Breast epithelium (tissue), 3 donors: ENCODE measurements at regions not wholly inside any gene's neighbourhood (a gene's known extent, or its start where the extent isn't known, plus 50 kb on each side); places are given as distances from the start of the nearest gene placed in this dataset.

ENCODE experiments used
- CTCF ChIP-seq, 3 donors: fragments of 450-650 bp; IDR thresholded peaks; one replicate each; pipeline ENCODE4 v1.5.1; 2016 to 2017; ENCODE audit warnings: antibody characterized with exemption in 3 of 3, mild to moderate bottlenecking in 3 of 3, moderate library complexity in 3 of 3
- POLR2A ChIP-seq: fragments of 450-650 bp; IDR thresholded peaks from one replicate; pipeline ENCODE4 v1.6.1; 2016; ENCODE audit warnings: antibody characterized with exemption, mild to moderate bottlenecking, moderate library complexity
- POLR2AphosphoS5 ChIP-seq, 3 donors: sonication (generic); formaldehyde crosslinking; IDR thresholded peaks; one replicate each; pipeline ENCODE4 v1.6.1; 2017; ENCODE audit warnings: antibody characterized with exemption in 3 of 3

GRCh38 chr2:182608181-182608845, 107.7 kb upstream of the DNAJC10 start:
- TF ChIP-seq POLR2A (no peak), CTCF (IDR thresholded peaks at IDR 0.05) (no peak), POLR2AphosphoS5 (IDR thresholded peaks at IDR 0.05) (no peak)
